ENCODE measurements at regions not wholly inside any gene's neighbourhood (a gene's known extent, or its start where the extent isn't known, plus 50 kb on each side); places are given as distances from the start of the nearest gene placed in this dataset.

DNA sequence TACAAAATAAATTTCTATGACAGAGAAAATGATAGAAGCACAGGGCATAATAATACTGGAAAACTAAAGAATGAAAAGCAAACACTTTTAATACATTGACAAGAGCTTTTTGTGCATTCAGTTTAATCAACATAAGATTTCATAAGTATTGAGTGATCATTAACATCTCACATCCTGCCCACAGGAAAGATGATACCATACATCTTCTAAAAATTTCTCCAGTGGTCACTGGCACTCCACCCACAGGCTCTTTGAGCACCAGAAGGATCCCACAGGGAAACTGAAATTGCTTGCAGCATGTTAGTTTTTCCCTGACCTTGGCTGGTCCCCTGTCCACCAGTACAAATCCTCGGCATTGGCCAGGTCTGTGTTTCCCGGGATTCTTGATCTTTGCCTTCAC lies 186.0 kb downstream of the CEMIP2 start:
- TF ChIP-seq, protein P1, sequence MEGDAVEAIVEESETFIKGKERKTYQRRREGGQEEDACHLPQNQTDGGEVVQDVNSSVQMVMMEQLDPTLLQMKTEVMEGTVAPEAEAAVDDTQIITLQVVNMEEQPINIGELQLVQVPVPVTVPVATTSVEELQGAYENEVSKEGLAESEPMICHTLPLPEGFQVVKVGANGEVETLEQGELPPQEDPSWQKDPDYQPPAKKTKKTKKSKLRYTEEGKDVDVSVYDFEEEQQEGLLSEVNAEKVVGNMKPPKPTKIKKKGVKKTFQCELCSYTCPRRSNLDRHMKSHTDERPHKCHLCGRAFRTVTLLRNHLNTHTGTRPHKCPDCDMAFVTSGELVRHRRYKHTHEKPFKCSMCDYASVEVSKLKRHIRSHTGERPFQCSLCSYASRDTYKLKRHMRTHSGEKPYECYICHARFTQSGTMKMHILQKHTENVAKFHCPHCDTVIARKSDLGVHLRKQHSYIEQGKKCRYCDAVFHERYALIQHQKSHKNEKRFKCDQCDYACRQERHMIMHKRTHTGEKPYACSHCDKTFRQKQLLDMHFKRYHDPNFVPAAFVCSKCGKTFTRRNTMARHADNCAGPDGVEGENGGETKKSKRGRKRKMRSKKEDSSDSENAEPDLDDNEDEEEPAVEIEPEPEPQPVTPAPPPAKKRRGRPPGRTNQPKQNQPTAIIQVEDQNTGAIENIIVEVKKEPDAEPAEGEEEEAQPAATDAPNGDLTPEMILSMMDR (IDR thresholded peaks at IDR 0.05): no peak
- TF ChIP-seq POLR2A (IDR thresholded peaks at IDR 0.05) (no peak), EP300 (IDR thresholded peaks at IDR 0.05) (no peak), POLR2AphosphoS5 (IDR thresholded peaks at IDR 0.05) (no peak)

Measured in sigmoid colon (tissue), 4 donors.